Trophoblast cell (in vitro differentiated cells and primary cell): ENCODE measurements at regions not wholly inside any gene's neighbourhood (a gene's known extent, or its start where the extent isn't known, plus 50 kb on each side); places are given as distances from the start of the nearest gene placed in this dataset.

Experiments
- DNase-seq, 2 donors: peaks; one replicate each; pipeline ENCODE4 v3.0.0-alpha.2; 2016
- H2AFZ ChIP-seq: 2 replicates; pipeline ENCODE4 v1.6.1; 2013; ENCODE audit warnings: low read length, moderate library complexity, mild to moderate bottlenecking; ENCODE audit not compliant: insufficient read depth, poor library complexity
- H2AK5ac ChIP-seq: 2 replicates; pipeline ENCODE4 v1.6.1; 2013; ENCODE audit warnings: mild to moderate bottlenecking, low read length
- H2BK120ac ChIP-seq: 2 replicates; pipeline ENCODE4 v1.6.1; 2013; ENCODE audit warnings: low read length, mild to moderate bottlenecking, moderate library complexity; ENCODE audit not compliant: insufficient read depth, poor library complexity
- H2BK12ac ChIP-seq: 2 replicates; pipeline ENCODE4 v1.6.1; 2013; ENCODE audit warnings: mild to moderate bottlenecking, low read length, moderate library complexity
- H2BK5ac ChIP-seq: 2 replicates; pipeline ENCODE4 v1.6.1; 2013; ENCODE audit warnings: low read length, low read depth, moderate library complexity, mild to moderate bottlenecking; ENCODE audit not compliant: poor library complexity
- H3K14ac ChIP-seq: 2 replicates; pipeline ENCODE4 v1.6.1; 2013; ENCODE audit warnings: mild to moderate bottlenecking, low read length
- H3K18ac ChIP-seq: 2 replicates; pipeline ENCODE4 v1.6.1; 2013; ENCODE audit warnings: mild to moderate bottlenecking, low read length
- H3K23ac ChIP-seq: 2 replicates; pipeline ENCODE4 v1.6.1; 2013; ENCODE audit warnings: low read length
- H3K27ac ChIP-seq: 2 replicates; pipeline ENCODE4 v1.5.1; 2013; ENCODE audit warnings: low read depth, mild to moderate bottlenecking, inconsistent platforms, low read length, moderate library complexity
- H3K27me3 ChIP-seq: 2 replicates; pipeline ENCODE4 v1.6.1; 2013; ENCODE audit warnings: inconsistent platforms, mild to moderate bottlenecking, low read length, moderate library complexity; ENCODE audit not compliant: insufficient read depth
- H3K36me3 ChIP-seq, 2 experiments: 1 replicate in 1 of 2; 2 replicates in 1 of 2; pipeline ENCODE4 v1.6.1; 2013; ENCODE audit warnings: low read length in 2 of 2, mild to moderate bottlenecking in 2 of 2, moderate library complexity in 1 of 2; ENCODE audit not compliant: insufficient read depth in 2 of 2, control insufficient read depth in 1 of 2
- H3K4ac ChIP-seq: 2 replicates; pipeline ENCODE4 v1.6.1; 2013; ENCODE audit warnings: low read depth, mild to moderate bottlenecking, low read length, moderate library complexity
- H3K4me1 ChIP-seq, 2 experiments: 1 replicate in 1 of 2; 2 replicates in 1 of 2; pipeline ENCODE4 v1.6.1; 2013; ENCODE audit warnings: low read length in 2 of 2, mild to moderate bottlenecking in 2 of 2, moderate library complexity in 1 of 2; ENCODE audit not compliant: insufficient read depth in 2 of 2, control insufficient read depth in 1 of 2
- H3K4me2 ChIP-seq: 2 replicates; pipeline ENCODE4 v1.6.1; 2013; ENCODE audit warnings: inconsistent platforms, mild to moderate bottlenecking, low read length, moderate library complexity
- H3K4me3 ChIP-seq: 2 replicates; pipeline ENCODE4 v1.5.1; 2013; ENCODE audit warnings: mild to moderate bottlenecking, low read depth, low read length, inconsistent platforms
- H3K79me1 ChIP-seq: one replicate; pipeline ENCODE4 v1.6.1; 2013; ENCODE audit warnings: low read length
- H3K79me2 ChIP-seq: 2 replicates; pipeline ENCODE4 v1.6.1; 2013; ENCODE audit warnings: low read length, mild to moderate bottlenecking; ENCODE audit not compliant: control insufficient read depth, insufficient read depth, poor library complexity
- H3K9ac ChIP-seq: 2 replicates; pipeline ENCODE4 v1.6.1; 2013; ENCODE audit warnings: mild to moderate bottlenecking, low read length
- H3K9me3 ChIP-seq: 2 replicates; pipeline ENCODE4 v1.6.1; 2013; ENCODE audit warnings: low read depth, mild to moderate bottlenecking, control low read depth, inconsistent platforms, low read length; ENCODE audit not compliant: insufficient read depth
- H4K12ac ChIP-seq: 2 replicates; pipeline ENCODE4 v1.6.1; 2013; ENCODE audit warnings: low read depth, mild to moderate bottlenecking, low read length, moderate library complexity
- H4K8ac ChIP-seq: 2 replicates; pipeline ENCODE4 v1.6.1; 2013; ENCODE audit warnings: low read depth, mild to moderate bottlenecking, low read length, moderate library complexity
- H4K91ac ChIP-seq: one replicate; pipeline ENCODE4 v1.6.1; 2013; ENCODE audit warnings: low read depth, mild to moderate bottlenecking, low read length, moderate library complexity
- WGBS: extraction: QIAGEN DNeasy Blood & Tissue Kit; methylation state at CpG from one replicate; pipeline ENCODE4 v1.1.7; 2013; ENCODE audit warnings: missing lambda C conversion rate; ENCODE audit not compliant: insufficient read length, insufficient coverage; ENCODE audit errors: extremely low coverage; 5-methylcytosine and 5-hydroxymethylcytosine counted together

GRCh38 chr2:173669888-173670287 lies 295.3 kb downstream of the SP3 start:
- DNase-seq: no peak
- Histone ChIP-seq H4K8ac (no peak overlapping the region), H3K18ac (no peak overlapping the region), H3K27me3 (no peaks in the 10 kb centered on the region), H3K14ac (no peak overlapping the region), H2BK5ac (no peak overlapping the region), H4K12ac (no peak overlapping the region), H3K36me3 (no peaks in the 10 kb centered on the region), H2BK12ac (no peak overlapping the region), H2AK5ac (no peak overlapping the region), H3K27ac (no peak overlapping the region), H3K79me1 (peaks cover 1% of the 10 kb centered on the region), H3K4me2 (no peak overlapping the region), H2AFZ (no peak overlapping the region), H4K91ac (no peak overlapping the region), H3K79me2 (no peaks in the 10 kb centered on the region), H3K4me3 (no peak overlapping the region), H3K9ac (no peak overlapping the region), H3K4me1 (peaks cover 1 to 2% of the 10 kb centered on the region in 2 experiments), H3K4ac (no peak overlapping the region), H3K9me3 (no peaks in the 10 kb centered on the region), H3K23ac (no peak overlapping the region), H2BK120ac (no peak overlapping the region)

GRCh38 chr2:173672573-173673340 lies 292.4 kb downstream of the SP3 start:
- Histone ChIP-seq H3K23ac (no peak overlapping the region), H2BK5ac (no peak overlapping the region), H3K9me3 (no peaks in the 10 kb centered on the region), H3K4ac (no peak overlapping the region), H3K79me2 (no peaks in the 10 kb centered on the region), H2AFZ (no peak overlapping the region), H2AK5ac (no peak overlapping the region), H3K27me3 (no peaks in the 10 kb centered on the region), H3K4me2 (no peak overlapping the region), H3K36me3 (no peaks in the 10 kb centered on the region), H3K9ac (peak overlapping the region; percentile 33), H4K91ac (no peak overlapping the region), H3K4me3 (no peak overlapping the region), H3K14ac (no peak overlapping the region), H3K27ac (no peak overlapping the region), H4K12ac (no peak overlapping the region), H2BK12ac (no peak overlapping the region), H3K4me1 (no peaks in the 10 kb centered on the region), H4K8ac (no peak overlapping the region), H2BK120ac (no peak overlapping the region), H3K79me1 (no peaks in the 10 kb centered on the region), H3K18ac (no peak overlapping the region)
- no peak for DNase-seq
- WGBS: no CpG with 5 or more reads among the region's 3 CpGs

GRCh38 chr2:173673640-173674039 lies 291.5 kb downstream of the SP3 start:
- no peak overlapping the region for H2AFZ ChIP-seq
- no CpG with 5 or more reads among the region's 1 CpG for WGBS

GRCh38 chr2:173676647-173677046 lies 288.5 kb downstream of the SP3 start:
- Histone ChIP-seq H3K14ac (no peak overlapping the region), H4K12ac (no peak overlapping the region)

More at GRCh38 chr2:173673640-173674039, 291.5 kb downstream of the SP3 start:
- no peak overlapping the region for H2BK12ac ChIP-seq
- no peak overlapping the region for H3K18ac ChIP-seq
- no peaks in the 10 kb centered on the region for H3K4me1 ChIP-seq
- H3K9ac ChIP-seq: no peak overlapping the region
- H3K9me3 ChIP-seq: no peaks in the 10 kb centered on the region
- DNase-seq: no peak
- no peak overlapping the region for H3K23ac ChIP-seq
- H3K36me3 ChIP-seq: no peaks in the 10 kb centered on the region
- H2BK5ac ChIP-seq: no peak overlapping the region
- no peaks in the 10 kb centered on the region for H3K79me1 ChIP-seq
- no peak overlapping the region for H3K27ac ChIP-seq
- H3K14ac ChIP-seq: no peak overlapping the region
- H4K8ac ChIP-seq: no peak overlapping the region
- H4K91ac ChIP-seq: no peak overlapping the region
- H3K4ac ChIP-seq: no peak overlapping the region
- no peak overlapping the region for H4K12ac ChIP-seq
- no peak overlapping the region for H2AK5ac ChIP-seq
- no peaks in the 10 kb centered on the region for H3K79me2 ChIP-seq
- H3K4me2 ChIP-seq: no peak overlapping the region
- no peaks in the 10 kb centered on the region for H3K27me3 ChIP-seq
- no peak overlapping the region for H2BK120ac ChIP-seq
- H3K4me3 ChIP-seq: no peak overlapping the region

More at GRCh38 chr2:173676647-173677046, 288.5 kb downstream of the SP3 start:
- Histone ChIP-seq H3K36me3 (no peaks in the 10 kb centered on the region), H2BK120ac (no peak overlapping the region), H3K79me1 (no peaks in the 10 kb centered on the region), H4K8ac (no peak overlapping the region), H3K27ac (no peak overlapping the region), H4K91ac (no peak overlapping the region), H3K18ac (no peak overlapping the region), H3K4me3 (no peak overlapping the region), H3K79me2 (no peaks in the 10 kb centered on the region), H2AFZ (no peak overlapping the region), H3K4ac (no peak overlapping the region), H3K27me3 (no peaks in the 10 kb centered on the region), H3K9ac (no peak overlapping the region), H3K9me3 (no peaks in the 10 kb centered on the region), H2AK5ac (no peak overlapping the region), H3K4me2 (no peak overlapping the region), H2BK5ac (no peak overlapping the region), H3K23ac (no peak overlapping the region), H3K4me1 (no peaks in the 10 kb centered on the region), H2BK12ac (no peak overlapping the region)
- no CpG with 5 or more reads among the region's 1 CpG for WGBS
- no peak for DNase-seq
